ENCODE measurements at regions not wholly inside any gene's neighbourhood (a gene's known extent, or its start where the extent isn't known, plus 50 kb on each side); places are given as distances from the start of the nearest gene placed in this dataset.

DNA sequence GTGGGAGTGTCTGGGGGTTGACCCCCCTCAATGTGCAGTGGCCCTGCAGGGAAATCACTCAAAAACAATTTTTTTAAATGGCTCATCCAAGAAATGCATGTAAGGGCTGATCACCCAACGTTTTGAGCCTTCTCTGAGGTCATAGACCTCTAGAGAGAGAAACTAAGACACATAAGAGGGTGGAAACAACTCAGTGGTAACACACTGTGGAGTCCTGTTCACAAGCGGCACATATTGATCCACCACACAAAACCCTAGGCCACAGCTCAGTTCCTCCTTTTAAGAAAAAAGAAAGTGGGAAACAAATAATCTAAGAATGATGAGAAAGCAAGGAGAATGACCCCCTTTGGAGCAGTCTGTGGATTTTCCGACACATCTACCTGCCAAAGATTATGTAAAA lies 83.0 kb upstream of the METAP2 start:
- TF ChIP-seq GABPA (IDR thresholded peaks at IDR 0.05; ENCODE audit: low read depth) = no peak
- TF ChIP-seq, protein P1, sequence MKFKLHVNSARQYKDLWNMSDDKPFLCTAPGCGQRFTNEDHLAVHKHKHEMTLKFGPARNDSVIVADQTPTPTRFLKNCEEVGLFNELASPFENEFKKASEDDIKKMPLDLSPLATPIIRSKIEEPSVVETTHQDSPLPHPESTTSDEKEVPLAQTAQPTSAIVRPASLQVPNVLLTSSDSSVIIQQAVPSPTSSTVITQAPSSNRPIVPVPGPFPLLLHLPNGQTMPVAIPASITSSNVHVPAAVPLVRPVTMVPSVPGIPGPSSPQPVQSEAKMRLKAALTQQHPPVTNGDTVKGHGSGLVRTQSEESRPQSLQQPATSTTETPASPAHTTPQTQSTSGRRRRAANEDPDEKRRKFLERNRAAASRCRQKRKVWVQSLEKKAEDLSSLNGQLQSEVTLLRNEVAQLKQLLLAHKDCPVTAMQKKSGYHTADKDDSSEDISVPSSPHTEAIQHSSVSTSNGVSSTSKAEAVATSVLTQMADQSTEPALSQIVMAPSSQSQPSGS (IDR thresholded peaks at IDR 0.05; ENCODE audit: low read length) = no peak
- TF ChIP-seq, protein P2, sequence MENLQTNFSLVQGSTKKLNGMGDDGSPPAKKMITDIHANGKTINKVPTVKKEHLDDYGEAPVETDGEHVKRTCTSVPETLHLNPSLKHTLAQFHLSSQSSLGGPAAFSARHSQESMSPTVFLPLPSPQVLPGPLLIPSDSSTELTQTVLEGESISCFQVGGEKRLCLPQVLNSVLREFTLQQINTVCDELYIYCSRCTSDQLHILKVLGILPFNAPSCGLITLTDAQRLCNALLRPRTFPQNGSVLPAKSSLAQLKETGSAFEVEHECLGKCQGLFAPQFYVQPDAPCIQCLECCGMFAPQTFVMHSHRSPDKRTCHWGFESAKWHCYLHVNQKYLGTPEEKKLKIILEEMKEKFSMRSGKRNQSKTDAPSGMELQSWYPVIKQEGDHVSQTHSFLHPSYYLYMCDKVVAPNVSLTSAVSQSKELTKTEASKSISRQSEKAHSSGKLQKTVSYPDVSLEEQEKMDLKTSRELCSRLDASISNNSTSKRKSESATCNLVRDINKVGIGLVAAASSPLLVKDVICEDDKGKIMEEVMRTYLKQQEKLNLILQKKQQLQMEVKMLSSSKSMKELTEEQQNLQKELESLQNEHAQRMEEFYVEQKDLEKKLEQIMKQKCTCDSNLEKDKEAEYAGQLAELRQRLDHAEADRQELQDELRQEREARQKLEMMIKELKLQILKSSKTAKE (IDR thresholded peaks at IDR 0.05; ENCODE audit: low read depth, poor library complexity, severe bottlenecking) = no peak
- TF ChIP-seq SIN3A (IDR thresholded peaks at IDR 0.05; ENCODE audit: low read depth, low read length) = no peak
- TF ChIP-seq MYB (IDR thresholded peaks at IDR 0.05; ENCODE audit: borderline replicate concordance, low read depth, low read length) = no peak
- peak; percentile 72; the same call in 1 of the 2 replicates for TF ChIP-seq SPI1 (IDR thresholded peaks at IDR 0.05; ENCODE audit: borderline replicate concordance, insufficient read depth, low read depth, low read length)
- Histone ChIP-seq H4K20me1 (ENCODE audit: control insufficient read depth, insufficient read depth) (no peaks in the 10 kb centered on the region), H3K27me3 (replicated peaks in 1 of 2; ENCODE audit: control insufficient read depth in 2 of 2, insufficient read depth in 2 of 2, low read length in 1 of 2) (no peaks in the 10 kb centered on the region), H3K9me3 (replicated peaks; ENCODE audit: control insufficient read depth, insufficient read depth, low read length) (peaks cover 4% of the 10 kb centered on the region; the same call in 2 of the 3 replicates), H3K9ac (ENCODE audit: control insufficient read depth, insufficient read depth, low read length) (no peak overlapping the region), H3K4me1 (ENCODE audit: control insufficient read depth, insufficient read depth, low read length) (peaks cover 9% of the 10 kb centered on the region), H2AFZ (ENCODE audit: control insufficient read depth, low read depth, low read length) (peak overlapping the region; percentile 37; the same call in 1 of the 2 replicates), H3K27ac (ENCODE audit: control insufficient read depth, insufficient read depth) (peak overlapping the region; percentile 31; the same call in 1 of the 2 replicates), H3K36me3 (ENCODE audit: control insufficient read depth in 2 of 2, insufficient read depth in 2 of 2, low read length in 1 of 2) (no peaks in the 10 kb centered on the region), H3K4me3 (no peak overlapping the region), H3K79me2 (ENCODE audit: control insufficient read depth, insufficient read depth, low read length) (no peaks in the 10 kb centered on the region), H3K4me2 (ENCODE audit: control insufficient read depth, insufficient read depth) (peak overlapping the region; percentile 49; the same call in 1 of the 2 replicates)
- in situ Hi-C loops (cut with MboI) = no loop called here
- ChIA-PET SMC1A (ENCODE audit: uncharacterized antibody, unreplicated experiment) (no interaction called here), CTCF (no interaction called here), RAD21 (ENCODE audit: unreplicated experiment) (interaction anchor here (1.6 kb wide), 1 partner anchor 143 kb away, joined by 3 read pairs; no protein-coding TSS in a partner anchor), POLR2A (no interaction called here)
- 35% methylated on average over 3 of the region's 3 CpGs for WGBS (ENCODE audit: insufficient coverage, insufficient replicate concordance, low lambda C conversion rate, missing lambda C conversion rate)
- FAIRE-seq (no peak), DNase-seq (ENCODE audit: low read depth, low spot score) (peak; percentile 20), ATAC-seq (peak; percentile 81)
- intact Hi-C loops (cut with micrococcal nuclease; ENCODE audit: unreplicated experiment) = no loop called here
- no TSS peak for BruUV-seq (replicated peaks)

All from GM12878 (cell line).